Neuronal stem cell (in vitro differentiated cells): ENCODE measurements at regions not wholly inside any gene's neighbourhood (a gene's known extent, or its start where the extent isn't known, plus 50 kb on each side); places are given as distances from the start of the nearest gene placed in this dataset.

ENCODE experiments used
- DNase-seq: peaks from one replicate; pipeline ENCODE4 v3.0.0-alpha.2; 2013; ENCODE audit warnings: low spot score
- H2AFZ ChIP-seq: one replicate; pipeline ENCODE4 v1.6.1; 2013; ENCODE audit warnings: mild to moderate bottlenecking, low read length, inconsistent platforms
- H2AK5ac ChIP-seq: 2 replicates; pipeline ENCODE4 v1.6.1; 2013; ENCODE audit warnings: low read depth, mild to moderate bottlenecking, inconsistent platforms, low read length, moderate library complexity, mixed read lengths
- H2BK120ac ChIP-seq: 2 replicates; pipeline ENCODE4 v1.6.1; 2013; ENCODE audit warnings: low read depth, mild to moderate bottlenecking, inconsistent platforms, low read length, moderate library complexity, mixed read lengths
- H2BK12ac ChIP-seq: one replicate; pipeline ENCODE4 v1.6.1; 2013; ENCODE audit warnings: low read length, inconsistent platforms
- H2BK15ac ChIP-seq: 2 replicates; pipeline ENCODE4 v1.6.1; 2013; ENCODE audit warnings: mild to moderate bottlenecking, low read length, inconsistent platforms, mixed read lengths
- H2BK5ac ChIP-seq: one replicate; pipeline ENCODE4 v1.6.1; 2013; ENCODE audit warnings: inconsistent platforms, mild to moderate bottlenecking, low read length, moderate library complexity
- H3K14ac ChIP-seq: one replicate; pipeline ENCODE4 v1.6.1; 2013; ENCODE audit warnings: low read length, inconsistent platforms
- H3K18ac ChIP-seq: 2 replicates; pipeline ENCODE4 v1.6.1; 2013; ENCODE audit warnings: low read length, inconsistent platforms
- H3K23ac ChIP-seq: 2 replicates; pipeline ENCODE4 v1.6.1; 2013; ENCODE audit warnings: low read depth, mild to moderate bottlenecking, mixed read lengths, low read length, inconsistent platforms; ENCODE audit not compliant: poor library complexity
- H3K27ac ChIP-seq: replicated peaks from 3 replicates; pipeline ENCODE4 v1.5.1; 2013; ENCODE audit warnings: low read length, inconsistent platforms
- H3K27me3 ChIP-seq, 3 experiments: 2 replicates each; pipeline ENCODE4 v1.6.1; 2013; ENCODE audit warnings: low read length in 3 of 3, mild to moderate bottlenecking in 2 of 3, inconsistent platforms in 1 of 3, low read depth in 1 of 3, mixed read lengths in 1 of 3, moderate library complexity in 1 of 3; ENCODE audit not compliant: control insufficient read depth in 3 of 3, insufficient read depth in 3 of 3
- H3K36me3 ChIP-seq, 2 donors: replicated peaks in 1 of 2; 2 replicates each; pipeline ENCODE4 v1.6.1; 2013; ENCODE audit warnings: low read length in 2 of 2; ENCODE audit not compliant: control insufficient read depth in 2 of 2, insufficient read depth in 2 of 2
- H3K4ac ChIP-seq: 2 replicates; pipeline ENCODE4 v1.6.1; 2013; ENCODE audit warnings: inconsistent platforms, mild to moderate bottlenecking, low read length, moderate library complexity
- H3K4me1 ChIP-seq, 2 donors: 1 replicate in 1 of 2; 2 replicates in 1 of 2; pipeline ENCODE4 v1.6.1; 2013; ENCODE audit warnings: low read length in 2 of 2, low read depth in 1 of 2; ENCODE audit not compliant: control insufficient read depth in 2 of 2, insufficient read depth in 1 of 2
- H3K4me2 ChIP-seq: one replicate; pipeline ENCODE4 v1.6.1; 2013; ENCODE audit warnings: mild to moderate bottlenecking, low read length, inconsistent platforms; ENCODE audit not compliant: insufficient read depth, poor library complexity, severe bottlenecking
- H3K4me3 ChIP-seq, 2 donors: 2 replicates each; pipeline ENCODE4 v1.5.1; 2013; ENCODE audit warnings: low read length in 2 of 2, mild to moderate bottlenecking in 2 of 2, inconsistent platforms in 1 of 2, moderate library complexity in 1 of 2
- H3K79me1 ChIP-seq: one replicate; pipeline ENCODE4 v1.6.1; 2013; ENCODE audit warnings: low read depth, mild to moderate bottlenecking, inconsistent platforms, low read length, moderate library complexity
- H3K9ac ChIP-seq: one replicate; pipeline ENCODE4 v1.6.1; 2013; ENCODE audit warnings: mild to moderate bottlenecking, low read depth, low read length, inconsistent platforms; ENCODE audit not compliant: poor library complexity
- H3K9me3 ChIP-seq, 2 donors: replicated peaks in 1 of 2; 2 replicates each; pipeline versions ENCODE3 to v1.6.1; 2013; ENCODE audit warnings: low read length in 2 of 2, mild to moderate bottlenecking in 2 of 2, inconsistent platforms in 1 of 2, low read depth in 1 of 2, mixed read lengths in 1 of 2, moderate library complexity in 1 of 2; ENCODE audit not compliant: control insufficient read depth in 2 of 2, insufficient read depth in 1 of 2
- H4K8ac ChIP-seq: one replicate; pipeline ENCODE4 v1.6.1; 2013; ENCODE audit warnings: low read depth, mild to moderate bottlenecking, inconsistent platforms, low read length, moderate library complexity
- H4K91ac ChIP-seq: one replicate; pipeline ENCODE4 v1.6.1; 2013; ENCODE audit warnings: low read length, low read depth, mild to moderate bottlenecking, inconsistent platforms; ENCODE audit not compliant: poor library complexity
- WGBS, 2 donors: extraction: QIAGEN DNeasy Blood & Tissue Kit; methylation state at CpG; one replicate each; pipeline ENCODE4 v1.1.7; 2013; ENCODE audit warnings: missing lambda C conversion rate in 2 of 2, mixed read lengths in 1 of 2; ENCODE audit not compliant: insufficient read length in 2 of 2, insufficient replicate concordance in 1 of 2; ENCODE audit errors: extremely low coverage in 2 of 2; 5-methylcytosine and 5-hydroxymethylcytosine counted together

DNA sequence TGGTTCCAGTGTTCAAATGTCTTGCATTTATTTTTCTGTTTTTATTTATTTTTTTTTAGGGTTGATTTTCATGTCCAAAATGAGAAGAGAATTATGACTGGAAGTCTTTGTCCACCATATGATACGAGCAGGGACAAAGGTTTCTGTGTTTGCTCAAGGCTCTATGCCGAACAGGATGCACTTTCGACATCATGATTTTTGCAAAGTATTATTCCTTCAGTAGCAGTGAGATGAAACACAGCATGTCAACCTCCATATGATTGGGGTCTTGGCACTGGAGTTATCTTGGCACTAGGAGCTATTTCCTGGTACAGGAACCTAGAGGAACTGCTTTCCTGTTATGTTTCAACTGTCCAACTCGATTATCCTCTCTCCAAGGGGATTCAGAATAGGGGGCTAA is 72.6 kb downstream of the UCHL1 start:
- WGBS, 2 donors, result no CpG with 5 or more reads among the region's 4 CpGs
- no peak overlapping the region for H2AFZ ChIP-seq
- H2BK12ac ChIP-seq, result no peak overlapping the region
- no peak overlapping the region for H2BK5ac ChIP-seq
- no peak overlapping the region for H4K91ac ChIP-seq
- H2BK15ac ChIP-seq, result no peak overlapping the region
- H3K4me3 ChIP-seq, result no peak overlapping the region
- no peak overlapping the region for H3K27ac ChIP-seq
- no peaks in the 10 kb centered on the region for H3K79me1 ChIP-seq
- no peaks in the 10 kb centered on the region for H3K36me3 ChIP-seq
- H3K4me2 ChIP-seq, result no peak overlapping the region
- no peak overlapping the region for H2BK120ac ChIP-seq
- no peak overlapping the region for H2AK5ac ChIP-seq
- H3K23ac ChIP-seq, result no peak overlapping the region
- H3K18ac ChIP-seq, result no peak overlapping the region
- DNase-seq, result no peak
- peaks cover 4 to 8% of the 10 kb centered on the region in 2 donors for H3K4me1 ChIP-seq
- no peak overlapping the region for H3K9ac ChIP-seq
- no peaks in the 10 kb centered on the region for H3K9me3 ChIP-seq
- no peak overlapping the region for H4K8ac ChIP-seq
- H3K27me3 ChIP-seq, result no peaks in the 10 kb centered on the region
- H3K4ac ChIP-seq, result no peak overlapping the region
- H3K14ac ChIP-seq, result no peak overlapping the region

DNA sequence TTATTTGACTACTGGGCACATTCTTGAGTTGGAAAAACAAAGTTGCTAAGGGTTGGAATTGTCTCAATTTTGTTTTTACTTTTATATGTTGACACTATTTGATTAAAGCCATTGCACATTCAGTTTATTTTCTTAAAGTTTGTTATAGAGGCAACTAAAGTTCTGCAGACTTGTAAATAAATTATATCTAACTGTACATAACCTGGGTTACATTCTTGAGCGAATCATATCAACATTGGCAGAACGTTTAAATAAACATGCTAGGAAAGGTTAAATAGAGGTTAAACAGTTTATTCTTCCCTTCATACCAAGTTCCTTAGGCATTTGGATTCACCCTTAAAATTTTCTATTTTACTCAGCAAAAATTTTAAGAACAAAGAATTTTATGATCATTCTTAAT is 74.5 kb downstream of the UCHL1 start:
- H2BK120ac ChIP-seq, result no peak overlapping the region

DNA sequence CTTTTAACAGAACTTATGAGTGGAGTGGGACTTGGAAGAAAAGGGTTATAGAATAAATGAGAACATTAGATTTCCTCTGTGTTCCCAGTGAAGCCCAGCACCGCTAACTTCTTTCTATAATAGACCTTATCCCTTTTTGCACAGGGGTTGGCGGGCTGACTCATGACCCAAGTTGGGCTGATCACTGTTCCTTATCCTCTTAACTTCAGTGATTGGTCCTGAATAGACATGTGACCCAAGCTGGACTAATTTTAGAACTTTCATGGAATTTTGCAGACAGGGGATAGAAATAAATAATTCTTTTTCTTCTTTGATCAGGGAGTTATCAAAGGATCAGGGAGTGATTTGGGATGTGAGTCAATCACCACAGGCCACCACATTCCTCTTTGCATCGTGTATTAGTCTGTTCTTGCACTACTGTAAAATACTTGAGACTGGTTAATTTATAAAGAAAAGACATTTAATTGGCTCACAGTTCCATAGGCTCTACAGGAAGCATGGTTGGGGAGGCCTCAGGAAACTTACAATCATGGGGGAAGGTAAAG is 75.9 kb downstream of the UCHL1 start:
- Histone ChIP-seq H3K36me3 (no peaks in the 10 kb centered on the region), H2BK15ac (no peak overlapping the region), H3K4me2 (no peak overlapping the region), H3K4me3 (no peak overlapping the region), H2AK5ac (no peak overlapping the region), H2BK12ac (no peak overlapping the region), H2BK5ac (no peak overlapping the region), H3K4ac (no peak overlapping the region), H3K23ac (no peak overlapping the region), H3K4me1 (no peaks in the 10 kb centered on the region), H4K91ac (no peak overlapping the region), H3K9ac (no peak overlapping the region), H3K79me1 (no peaks in the 10 kb centered on the region), H3K18ac (no peak overlapping the region), H3K14ac (no peak overlapping the region), H3K9me3 (no peaks in the 10 kb centered on the region), H3K27me3 (no peaks in the 10 kb centered on the region), H2BK120ac (no peak overlapping the region), H2AFZ (no peak overlapping the region), H3K27ac (no peak overlapping the region), H4K8ac (no peak overlapping the region)
- no peak for DNase-seq
- WGBS, 2 donors, result no CpG with 5 or more reads among the region's 3 CpGs

More for the DNA sequence above, 74.5 kb downstream of the UCHL1 start:
- no peak overlapping the region for H3K9ac ChIP-seq
- no peak overlapping the region for H4K91ac ChIP-seq
- H3K4me2 ChIP-seq, result no peak overlapping the region
- peaks cover 0 to 3% of the 10 kb centered on the region in 2 donors for H3K4me1 ChIP-seq
- no peak overlapping the region for H3K27ac ChIP-seq
- no peaks in the 10 kb centered on the region for H3K27me3 ChIP-seq
- no peaks in the 10 kb centered on the region for H3K36me3 ChIP-seq
- H4K8ac ChIP-seq, result no peak overlapping the region
- no peak overlapping the region for H3K23ac ChIP-seq
- DNase-seq, result no peak
- no peaks in the 10 kb centered on the region for H3K79me1 ChIP-seq
- H2BK5ac ChIP-seq, result no peak overlapping the region
- H2AK5ac ChIP-seq, result no peak overlapping the region
- no peak overlapping the region for H3K4me3 ChIP-seq
- no peaks in the 10 kb centered on the region for H3K9me3 ChIP-seq
- H3K14ac ChIP-seq, result no peak overlapping the region
- no peak overlapping the region for H2BK15ac ChIP-seq
- H2BK12ac ChIP-seq, result no peak overlapping the region
- WGBS, 2 donors, result no CpG with 5 or more reads among the region's 2 CpGs
- H3K18ac ChIP-seq, result no peak overlapping the region
- H2AFZ ChIP-seq, result no peak overlapping the region
- H3K4ac ChIP-seq, result no peak overlapping the region

DNA sequence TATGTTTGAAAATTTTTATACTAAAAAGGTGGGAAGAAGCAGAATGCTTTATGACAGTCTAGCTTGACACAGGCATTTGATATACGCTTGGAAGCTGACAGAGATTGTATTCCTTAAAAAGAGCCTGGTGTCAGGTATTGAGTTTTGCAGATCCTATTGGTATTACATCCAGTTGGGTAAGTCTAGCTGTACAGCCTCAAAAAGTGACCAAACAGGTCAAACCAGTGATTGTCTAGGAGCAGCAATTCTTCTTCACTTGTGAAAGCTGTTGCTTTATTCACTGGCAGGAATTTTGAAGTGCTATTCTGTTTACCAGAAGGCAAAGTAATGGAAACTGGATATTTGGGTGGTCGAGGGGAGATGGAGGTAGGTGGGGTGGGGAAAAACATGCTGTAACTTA is 77.5 kb downstream of the UCHL1 start:
- Histone ChIP-seq H3K4ac (no peak overlapping the region), H2BK5ac (no peak overlapping the region), H3K14ac (no peak overlapping the region), H4K91ac (no peak overlapping the region), H3K4me1 (no peaks in the 10 kb centered on the region), H3K27me3 (no peaks in the 10 kb centered on the region), H3K18ac (no peak overlapping the region), H2BK12ac (no peak overlapping the region), H4K8ac (no peak overlapping the region), H3K23ac (no peak overlapping the region), H2AK5ac (no peak overlapping the region), H3K4me2 (no peak overlapping the region), H2BK120ac (no peak overlapping the region), H3K9ac (no peak overlapping the region), H3K9me3 (peaks cover 0 to 6% of the 10 kb centered on the region in 2 donors), H2AFZ (no peak overlapping the region), H3K36me3 (no peaks in the 10 kb centered on the region), H3K27ac (no peak overlapping the region), H2BK15ac (no peak overlapping the region), H3K4me3 (no peak overlapping the region), H3K79me1 (no peaks in the 10 kb centered on the region)
- WGBS, 2 donors, result no CpG with 5 or more reads among the region's 2 CpGs
- no peak for DNase-seq
